RPMI7951 (cell line): ENCODE measurements at regions not wholly inside any gene's neighbourhood (a gene's known extent, or its start where the extent isn't known, plus 50 kb on each side); places are given as distances from the start of the nearest gene placed in this dataset.
"Not testable (repeated sequence)": the region's sequence is repeated elsewhere in the genome, so short reads cannot be mapped to it uniquely, and the experiment has no call there.

ENCODE experiments used
- DNase-seq: peaks from one replicate; pipeline ENCODE4 v3.0.0-alpha.2; 2012; ENCODE audit warnings: low read depth

- DNase-seq: no peak
Observed at GRCh38 chr2:12538138-12538694, 178.5 kb upstream of the TRIB2 start.

- no peak for DNase-seq
Observed at GRCh38 chr2:12539336-12539735, 177.4 kb upstream of the TRIB2 start.

- no peak for DNase-seq
Observed at GRCh38 chr2:12539776-12540562, 176.8 kb upstream of the TRIB2 start.

GRCh38 chr2:12543076-12543977 lies 173.4 kb upstream of the TRIB2 start:
- no peak for DNase-seq

- DNase-seq: peak; percentile 55
Observed at GRCh38 chr2:12543978-12544558, 172.7 kb upstream of the TRIB2 start.

- DNase-seq: no peak
Observed at GRCh38 chr2:12547566-12548170, 169.1 kb upstream of the TRIB2 start.

- no peak for DNase-seq
Observed at GRCh38 chr2:12548906-12549305, 167.8 kb upstream of the TRIB2 start.

GRCh38 chr2:12549641-12550040 lies 167.1 kb upstream of the TRIB2 start:
- DNase-seq: peak; percentile 78

GRCh38 chr2:12552092-12552491 lies 164.6 kb upstream of the TRIB2 start:
- no peak for DNase-seq

GRCh38 chr2:12554224-12555011 lies 162.3 kb upstream of the TRIB2 start:
- no peak for DNase-seq

- peak; percentile 69 for DNase-seq
Observed at GRCh38 chr2:12555012-12555645, 161.6 kb upstream of the TRIB2 start.

- DNase-seq: peak; percentile 93
Observed at GRCh38 chr2:12556762-12557161, 160.0 kb upstream of the TRIB2 start.

- DNase-seq: no peak
Observed at GRCh38 chr2:12557688-12558087, 159.0 kb upstream of the TRIB2 start.

- no peak for DNase-seq
Observed at GRCh38 chr2:12558519-12558918, 158.2 kb upstream of the TRIB2 start.

- no peak for DNase-seq
Observed at GRCh38 chr2:12560618-12561017, 156.1 kb upstream of the TRIB2 start.

GRCh38 chr2:12567411-12567810 lies 149.3 kb upstream of the TRIB2 start:
- no peak for DNase-seq

GRCh38 chr2:12569510-12569909 lies 147.2 kb upstream of the TRIB2 start:
- not testable (repeated sequence) for DNase-seq

GRCh38 chr2:12569929-12570328 lies 146.8 kb upstream of the TRIB2 start:
- DNase-seq: not testable (repeated sequence)

GRCh38 chr2:12577091-12577490 lies 139.6 kb upstream of the TRIB2 start:
- no peak for DNase-seq

GRCh38 chr2:12577567-12578253 lies 139.0 kb upstream of the TRIB2 start:
- no peak for DNase-seq
